NCI-H146 (cell line): ENCODE measurements at regions not wholly inside any gene's neighbourhood (a gene's known extent, or its start where the extent isn't known, plus 50 kb on each side); places are given as distances from the start of the nearest gene placed in this dataset.
"Not testable (repeated sequence)": the region's sequence is repeated elsewhere in the genome, so short reads cannot be mapped to it uniquely, and the experiment has no call there.

Source experiments
- DNase-seq: peaks from one replicate; lab custom pipeline; 2025; lab: John Stamatoyannopoulos, UW

- no peak for DNase-seq
Observed at GRCh38 chr15:53128652-53129051, 338.5 kb upstream of the ONECUT1 start.

DNA sequence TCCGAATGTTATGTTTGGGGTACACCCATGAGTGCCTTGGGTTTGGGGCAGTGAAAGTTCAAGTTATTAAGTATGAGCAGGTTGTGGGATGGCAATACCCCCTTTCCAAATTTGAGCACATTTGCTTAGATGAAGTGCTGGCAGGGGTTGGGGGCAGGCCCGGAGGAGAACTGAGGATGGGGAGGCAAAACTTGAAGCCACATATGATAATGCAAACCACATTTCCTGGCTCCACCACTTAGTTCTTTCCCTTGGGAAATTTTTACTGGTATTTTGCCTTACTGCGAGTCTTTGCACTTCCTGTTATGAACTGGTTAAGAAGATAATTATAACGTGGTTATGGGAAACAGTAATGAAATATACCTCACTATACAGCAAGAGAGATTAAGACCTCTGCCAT lies 336.0 kb upstream of the ONECUT1 start:
- DNase-seq = no peak

GRCh38 chr15:53122818-53123217 lies 332.7 kb upstream of the ONECUT1 start:
- no peak for DNase-seq

- DNase-seq = not testable (repeated sequence)
Observed at GRCh38 chr15:53116915-53117314, 326.8 kb upstream of the ONECUT1 start.

DNA sequence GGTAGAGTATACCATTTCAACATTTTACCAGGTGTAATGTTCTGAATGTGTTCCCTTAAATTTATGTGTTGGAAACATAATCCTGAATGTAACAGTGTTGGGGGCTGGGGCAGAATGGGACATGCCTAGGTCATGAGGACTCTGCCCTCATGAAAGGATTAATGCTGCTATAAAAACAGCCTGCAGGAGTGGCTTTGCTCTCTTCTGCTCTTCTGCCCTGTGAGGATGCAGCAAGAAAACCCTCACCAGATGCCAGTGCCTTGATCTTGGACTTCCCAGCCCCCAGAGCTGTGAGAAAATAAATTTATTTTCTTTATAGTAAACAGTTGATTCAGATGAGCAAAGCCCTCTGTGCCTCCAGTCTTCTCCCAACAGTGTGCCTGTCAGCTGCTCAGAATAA lies 326.0 kb upstream of the ONECUT1 start:
- DNase-seq = no peak

DNA sequence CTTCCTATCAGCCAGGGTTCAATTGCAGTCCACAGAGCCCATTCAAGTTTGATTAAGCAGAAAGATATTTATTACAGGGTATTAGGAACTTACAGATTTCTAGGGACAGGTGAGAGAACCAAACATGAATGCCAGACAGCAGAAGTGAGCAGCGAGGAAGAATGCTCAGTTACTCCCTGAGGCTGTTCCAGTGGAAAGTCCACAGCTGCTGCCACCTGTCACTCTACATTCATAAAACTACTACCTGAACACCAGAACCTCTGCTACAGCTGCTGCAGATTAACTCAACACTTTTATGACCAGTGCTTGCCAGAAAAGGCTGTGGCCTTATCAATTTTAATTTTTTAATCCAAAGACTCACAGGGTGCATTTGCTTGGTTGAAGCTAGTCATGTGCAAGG lies 325.4 kb upstream of the ONECUT1 start:
- no peak for DNase-seq

DNA sequence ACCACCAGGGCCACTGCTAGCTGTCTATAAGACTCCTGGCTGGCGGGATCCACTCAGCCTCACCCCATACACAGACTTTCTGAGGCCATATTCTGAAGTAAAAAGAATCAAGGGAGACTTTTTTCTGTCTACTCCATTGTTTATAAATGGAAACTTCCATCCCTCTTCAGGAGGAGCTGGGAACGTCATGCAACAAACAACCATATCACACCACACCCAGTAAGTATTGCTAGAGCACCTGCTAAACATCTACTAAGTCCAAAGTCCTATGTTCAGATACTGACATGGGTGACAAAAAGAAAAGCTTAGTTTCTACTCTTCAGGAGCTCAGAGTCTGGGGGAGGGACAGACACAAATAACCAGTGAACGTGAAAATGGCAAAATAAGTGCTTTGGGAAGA lies 324.8 kb upstream of the ONECUT1 start:
- DNase-seq = no peak

DNA sequence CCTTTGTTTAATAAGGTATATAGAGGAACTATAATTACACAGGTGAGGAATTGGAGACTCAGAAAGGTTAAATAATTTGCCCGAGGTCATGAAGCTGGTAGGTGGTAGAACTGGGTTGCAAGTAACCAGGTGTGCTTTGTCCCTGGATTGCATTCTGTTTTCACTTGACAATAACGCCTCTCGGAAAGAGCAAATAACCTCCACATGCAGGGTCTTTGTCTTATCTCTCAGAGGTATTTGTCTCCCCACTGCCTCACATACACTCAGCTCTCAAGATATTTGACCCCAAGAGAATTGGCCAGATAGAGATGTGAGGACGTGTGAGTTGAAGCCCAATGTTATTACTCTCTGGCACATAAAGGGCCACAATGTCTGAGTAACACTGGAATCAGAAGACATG lies 320.9 kb upstream of the ONECUT1 start:
- DNase-seq = peak; percentile 78

GRCh38 chr15:53108319-53108718 lies 318.2 kb upstream of the ONECUT1 start:
- no peak for DNase-seq

- no peak for DNase-seq
Observed at GRCh38 chr15:53107855-53108254, 317.7 kb upstream of the ONECUT1 start.

GRCh38 chr15:53106505-53107286 lies 316.6 kb upstream of the ONECUT1 start:
- no peak for DNase-seq

DNA sequence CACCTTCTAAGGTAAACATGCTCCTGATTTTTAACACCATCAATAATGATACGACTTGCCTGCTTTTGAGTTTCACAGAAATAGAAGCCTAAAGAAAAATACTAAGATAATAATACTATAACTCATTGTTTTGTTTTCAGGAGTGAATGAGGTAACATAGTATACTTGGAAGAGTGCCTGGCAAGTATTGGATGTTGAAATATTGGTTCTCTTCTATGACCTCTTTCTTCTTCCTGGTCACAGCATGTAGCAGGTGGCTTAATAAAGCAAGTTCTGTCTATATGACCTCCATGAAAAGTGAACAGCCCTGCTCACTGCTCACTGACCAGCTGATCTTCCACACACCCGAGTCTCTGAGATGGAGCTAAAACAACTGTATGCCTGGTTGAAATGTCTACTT lies 312.3 kb upstream of the ONECUT1 start:
- DNase-seq = no peak

DNA sequence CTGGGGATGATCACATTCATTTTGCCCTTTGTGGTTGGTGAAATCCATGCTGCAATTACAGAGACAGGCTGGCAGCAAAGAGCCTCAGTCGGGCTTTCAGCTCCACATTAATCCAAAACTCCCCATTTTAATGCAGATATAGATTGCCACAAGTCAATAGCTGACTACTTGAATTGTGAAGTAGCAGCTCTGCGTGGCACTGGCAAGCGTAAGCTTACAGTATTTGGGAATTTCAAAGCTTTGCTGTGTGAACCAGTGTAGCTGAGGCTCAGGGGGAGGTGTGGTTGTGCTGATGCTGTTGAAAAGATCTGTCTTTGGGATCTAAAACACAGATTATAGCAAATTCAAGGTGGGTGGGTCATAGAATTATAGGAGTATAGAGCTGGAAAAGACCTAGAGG lies 290.3 kb upstream of the ONECUT1 start:
- DNase-seq = no peak

- no peak for DNase-seq
Observed at GRCh38 chr15:53074221-53074620, 284.1 kb upstream of the ONECUT1 start.

DNA sequence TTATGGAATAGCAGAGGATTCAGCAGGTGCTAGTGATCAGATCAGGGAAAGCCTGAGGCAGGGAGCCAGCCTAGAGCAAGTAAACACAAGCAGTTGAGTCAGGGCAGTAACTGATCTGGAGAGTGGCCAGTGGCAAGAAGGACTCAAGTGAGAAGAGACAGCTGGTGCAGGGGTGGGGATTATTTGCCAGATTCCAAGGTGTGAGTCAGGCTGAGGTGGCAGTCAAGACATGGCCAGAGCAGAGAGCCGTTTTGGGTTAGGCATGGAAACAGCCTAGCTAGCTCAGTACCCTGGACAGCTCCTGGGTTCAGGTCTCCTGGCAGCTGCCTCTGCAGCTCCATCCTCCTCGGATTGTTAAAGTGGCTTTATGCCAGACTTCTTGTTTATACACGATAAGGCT lies 281.9 kb upstream of the ONECUT1 start:
- no peak for DNase-seq

- no peak for DNase-seq
Observed at GRCh38 chr15:53068636-53069035, 278.5 kb upstream of the ONECUT1 start.

GRCh38 chr15:53059273-53060043 lies 269.3 kb upstream of the ONECUT1 start:
- DNase-seq = no peak

GRCh38 chr15:53046153-53046790 lies 256.1 kb upstream of the ONECUT1 start:
- no peak for DNase-seq

DNA sequence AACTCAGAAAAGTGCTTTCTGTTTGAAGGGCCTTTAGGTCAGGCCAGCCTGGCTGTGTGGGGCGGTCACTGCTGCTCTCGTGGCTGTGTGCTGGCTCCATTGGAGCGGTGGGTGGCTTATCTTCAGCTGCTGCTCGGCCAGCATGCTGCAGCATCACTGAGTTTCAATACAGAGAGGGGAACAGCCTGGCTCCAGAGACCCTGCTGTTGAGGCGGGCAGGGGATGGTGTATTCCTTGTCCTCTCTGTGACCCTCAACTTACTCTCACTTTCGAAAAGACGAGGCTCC lies 248.5 kb upstream of the ONECUT1 start:
- no peak for DNase-seq

DNA sequence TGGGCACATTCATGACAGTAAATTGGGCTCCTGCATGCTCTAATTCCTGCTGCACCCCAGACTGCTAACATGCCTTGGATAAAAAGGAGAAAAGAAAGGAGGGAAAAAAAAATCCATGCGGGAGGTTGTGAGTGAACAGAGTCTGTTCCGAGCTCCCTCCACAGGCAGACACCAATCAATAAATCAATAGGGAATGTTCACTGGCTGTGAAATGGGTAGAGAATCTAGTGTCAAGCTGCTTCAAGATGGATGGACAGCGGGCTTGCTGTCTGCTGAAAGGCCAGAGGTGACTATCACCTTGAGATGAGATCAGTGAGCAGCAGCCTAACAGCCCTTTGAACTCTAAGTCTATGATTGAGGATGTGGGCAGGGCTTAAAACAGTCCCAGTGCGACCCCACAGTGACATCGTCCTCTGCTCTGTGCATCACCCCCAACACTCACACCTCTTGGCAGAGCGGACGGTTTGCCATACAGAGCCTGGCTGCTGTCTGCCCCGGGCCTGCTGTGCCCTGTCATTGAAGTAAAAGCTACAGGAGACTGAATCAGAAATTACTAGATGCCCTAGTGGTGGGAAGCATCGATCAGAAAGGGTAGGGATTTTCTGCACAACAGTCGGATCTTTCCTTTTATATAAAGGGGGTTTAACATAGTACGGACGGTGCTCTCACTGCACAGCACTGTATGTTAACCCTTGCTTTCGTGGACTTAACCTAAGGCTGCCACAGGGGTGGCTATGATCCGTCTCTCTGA lies 247.9 kb upstream of the ONECUT1 start:
- DNase-seq = no peak

GRCh38 chr15:53036641-53037040 lies 246.5 kb upstream of the ONECUT1 start:
- no peak for DNase-seq

DNA sequence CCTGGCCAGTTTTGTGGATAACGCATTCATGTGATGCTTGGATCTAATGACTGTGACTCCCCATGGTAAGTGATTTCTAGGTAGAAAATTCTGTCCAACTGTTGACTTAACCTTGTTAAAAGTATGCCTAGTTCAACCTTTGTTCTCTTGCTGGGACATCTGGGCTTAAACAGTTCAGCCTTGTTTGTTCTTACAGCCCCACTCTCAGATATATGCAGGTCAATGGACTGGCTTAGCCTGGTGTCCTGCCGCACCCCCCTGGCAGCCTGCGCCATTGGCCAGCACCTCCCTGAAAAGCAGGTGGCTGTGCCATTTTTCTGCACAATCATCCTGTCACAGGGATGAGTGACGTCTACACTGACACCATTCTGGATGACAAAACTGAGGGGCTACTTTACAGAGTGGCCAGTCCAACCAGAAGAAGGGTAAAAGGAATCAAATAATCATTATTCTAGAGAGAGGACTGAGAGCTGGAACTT lies 244.7 kb upstream of the ONECUT1 start:
- no peak for DNase-seq
